ENCODE measurements at regions not wholly inside any gene's neighbourhood (a gene's known extent, or its start where the extent isn't known, plus 50 kb on each side); places are given as distances from the start of the nearest gene placed in this dataset.

- TF ChIP-seq, protein P1, sequence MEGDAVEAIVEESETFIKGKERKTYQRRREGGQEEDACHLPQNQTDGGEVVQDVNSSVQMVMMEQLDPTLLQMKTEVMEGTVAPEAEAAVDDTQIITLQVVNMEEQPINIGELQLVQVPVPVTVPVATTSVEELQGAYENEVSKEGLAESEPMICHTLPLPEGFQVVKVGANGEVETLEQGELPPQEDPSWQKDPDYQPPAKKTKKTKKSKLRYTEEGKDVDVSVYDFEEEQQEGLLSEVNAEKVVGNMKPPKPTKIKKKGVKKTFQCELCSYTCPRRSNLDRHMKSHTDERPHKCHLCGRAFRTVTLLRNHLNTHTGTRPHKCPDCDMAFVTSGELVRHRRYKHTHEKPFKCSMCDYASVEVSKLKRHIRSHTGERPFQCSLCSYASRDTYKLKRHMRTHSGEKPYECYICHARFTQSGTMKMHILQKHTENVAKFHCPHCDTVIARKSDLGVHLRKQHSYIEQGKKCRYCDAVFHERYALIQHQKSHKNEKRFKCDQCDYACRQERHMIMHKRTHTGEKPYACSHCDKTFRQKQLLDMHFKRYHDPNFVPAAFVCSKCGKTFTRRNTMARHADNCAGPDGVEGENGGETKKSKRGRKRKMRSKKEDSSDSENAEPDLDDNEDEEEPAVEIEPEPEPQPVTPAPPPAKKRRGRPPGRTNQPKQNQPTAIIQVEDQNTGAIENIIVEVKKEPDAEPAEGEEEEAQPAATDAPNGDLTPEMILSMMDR (IDR thresholded peaks at IDR 0.05), result no peak
- TF ChIP-seq POLR2A (IDR thresholded peaks at IDR 0.05), result no peak
These were observed 65.0 kb upstream of the DSC1 start for GRCh38 chr18:31227497-31228229.
